HEK293T (cell line): ENCODE measurements at regions not wholly inside any gene's neighbourhood (a gene's known extent, or its start where the extent isn't known, plus 50 kb on each side); places are given as distances from the start of the nearest gene placed in this dataset.

Experiments
- CTCF ChIA-PET: fragments of 350-600 bp; formaldehyde crosslinking; extraction: SDS; loops from one replicate; lab custom pipeline; 2021; ENCODE audit warnings: antibody characterized with exemption, inconsistent platforms; lab: Yijun Ruan, JAX
- POLR2A ChIA-PET: fragments of 350-600 bp; formaldehyde crosslinking; extraction: SDS; loops from one replicate; lab custom pipeline; 2020; ENCODE audit warnings: antibody characterized with exemption, inconsistent platforms; lab: Yijun Ruan, JAX
- DNase-seq: peaks from one replicate; pipeline ENCODE4 v3.0.0; 2012; ENCODE audit warnings: mixed read lengths; ENCODE audit errors: extremely low spot score
- ARNT ChIP-seq: fragments of 450-650 bp; IDR thresholded peaks from 2 replicates; pipeline ENCODE4 v1.6.1; 2017; ENCODE audit warnings: mild to moderate bottlenecking
- BHLHE40 ChIP-seq: fragments of 450-650 bp; IDR thresholded peaks from 2 replicates; pipeline ENCODE4 v1.6.1; 2016; ENCODE audit warnings: mild to moderate bottlenecking, moderate library complexity, borderline replicate concordance
- CTBP1 ChIP-seq: fragments of 450-650 bp; IDR thresholded peaks from 2 replicates; pipeline ENCODE4 v1.6.1; 2016; ENCODE audit warnings: borderline replicate concordance
- ELF4 ChIP-seq: fragments of 450-650 bp; IDR thresholded peaks from 2 replicates; pipeline ENCODE4 v1.6.1; 2017; ENCODE audit warnings: antibody characterized with exemption
- FOXA1 ChIP-seq: fragments of 450-650 bp; IDR thresholded peaks from 2 replicates; pipeline ENCODE4 v1.6.1; 2016; ENCODE audit warnings: mild to moderate bottlenecking
- FOXK2 ChIP-seq: fragments of 450-650 bp; IDR thresholded peaks from 2 replicates; pipeline ENCODE4 v1.6.1; 2016; ENCODE audit warnings: mild to moderate bottlenecking
- FOXM1 ChIP-seq: fragments of 450-650 bp; IDR thresholded peaks from 2 replicates; pipeline ENCODE4 v1.6.1; 2017; ENCODE audit warnings: mild to moderate bottlenecking, borderline replicate concordance
- HDGF ChIP-seq: fragments of 450-650 bp; IDR thresholded peaks from 2 replicates; pipeline ENCODE4 v1.6.1; 2017; ENCODE audit warnings: antibody characterized with exemption, borderline replicate concordance
- L3MBTL2 ChIP-seq: fragments of 450-650 bp; conservative IDR thresholded peaks from 2 replicates; pipeline ENCODE4 v1.6.1; 2016; ENCODE audit warnings: mild to moderate bottlenecking
- LEF1 ChIP-seq: fragments of 450-650 bp; IDR thresholded peaks from 2 replicates; pipeline ENCODE4 v1.6.1; 2017; ENCODE audit warnings: mild to moderate bottlenecking, borderline replicate concordance
- NFRKB ChIP-seq: fragments of 450-650 bp; IDR thresholded peaks from 2 replicates; pipeline ENCODE4 v1.6.1; 2016; ENCODE audit warnings: mild to moderate bottlenecking, moderate library complexity
- SP1 ChIP-seq: fragments of 450-650 bp; IDR thresholded peaks from 2 replicates; pipeline ENCODE4 v1.6.1; 2017
- SUZ12 ChIP-seq: fragments of 450-650 bp; IDR thresholded peaks from 2 replicates; pipeline ENCODE4 v1.6.1; 2016; ENCODE audit warnings: mild to moderate bottlenecking
- TARDBP ChIP-seq: fragments of 450-650 bp; IDR thresholded peaks from 2 replicates; pipeline ENCODE4 v1.6.1; 2016
- ZNF384 ChIP-seq: fragments of 450-650 bp; IDR thresholded peaks from 2 replicates; pipeline ENCODE4 v1.6.1; 2016
- TF ChIP-seq, protein P1 (sequence below): fragments of 450-650 bp; IDR thresholded peaks from 2 replicates; pipeline ENCODE4 v1.6.1; 2016

- CTCF ChIA-PET = no interaction called here
- POLR2A ChIA-PET = no interaction called here
- DNase-seq = no peak
- TF ChIP-seq BHLHE40 (no peak), NFRKB (no peak), FOXA1 (no peak), FOXK2 (no peak), TARDBP (no peak), ARNT (no peak), L3MBTL2 (no peak), LEF1 (no peak), ZNF384 (no peak), CTBP1 (no peak), SP1 (no peak), ELF4 (no peak), HDGF (no peak), SUZ12 (no peak), FOXM1 (no peak)
- TF ChIP-seq, protein P1, sequence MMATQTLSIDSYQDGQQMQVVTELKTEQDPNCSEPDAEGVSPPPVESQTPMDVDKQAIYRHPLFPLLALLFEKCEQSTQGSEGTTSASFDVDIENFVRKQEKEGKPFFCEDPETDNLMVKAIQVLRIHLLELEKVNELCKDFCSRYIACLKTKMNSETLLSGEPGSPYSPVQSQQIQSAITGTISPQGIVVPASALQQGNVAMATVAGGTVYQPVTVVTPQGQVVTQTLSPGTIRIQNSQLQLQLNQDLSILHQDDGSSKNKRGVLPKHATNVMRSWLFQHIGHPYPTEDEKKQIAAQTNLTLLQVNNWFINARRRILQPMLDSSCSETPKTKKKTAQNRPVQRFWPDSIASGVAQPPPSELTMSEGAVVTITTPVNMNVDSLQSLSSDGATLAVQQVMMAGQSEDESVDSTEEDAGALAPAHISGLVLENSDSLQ = no peak
Observed at GRCh38 chr4:19381068-19381467, 870.6 kb upstream of the SLIT2 start.

DNA sequence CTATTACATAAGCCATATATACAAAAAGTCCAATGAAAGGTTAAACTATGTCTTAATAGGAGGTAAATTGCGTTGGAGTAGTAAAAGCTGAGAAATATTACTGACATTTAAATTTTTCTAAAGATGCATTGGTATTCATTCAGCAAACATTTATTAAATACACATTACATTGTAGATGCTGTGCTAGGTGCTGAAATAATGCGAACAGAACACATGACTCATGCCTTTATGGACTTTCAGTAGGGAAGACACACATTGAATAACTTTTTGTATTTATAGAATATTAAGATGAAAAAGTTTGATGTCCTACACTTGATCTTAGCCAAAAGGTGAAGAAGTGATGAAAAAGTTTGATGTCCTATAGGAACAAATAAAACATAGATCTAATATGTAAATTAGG lies 871.1 kb upstream of the SLIT2 start:
- TF ChIP-seq ZNF384 (no peak), BHLHE40 (no peak), SP1 (no peak), SUZ12 (no peak), ARNT (no peak), L3MBTL2 (no peak), HDGF (no peak), ELF4 (no peak), FOXK2 (no peak), TARDBP (no peak), CTBP1 (no peak), FOXA1 (no peak), LEF1 (no peak), NFRKB (no peak), FOXM1 (no peak)
- TF ChIP-seq, protein P1 = no peak
- no peak for DNase-seq
- POLR2A ChIA-PET = no interaction called here
- CTCF ChIA-PET = no interaction called here

DNA sequence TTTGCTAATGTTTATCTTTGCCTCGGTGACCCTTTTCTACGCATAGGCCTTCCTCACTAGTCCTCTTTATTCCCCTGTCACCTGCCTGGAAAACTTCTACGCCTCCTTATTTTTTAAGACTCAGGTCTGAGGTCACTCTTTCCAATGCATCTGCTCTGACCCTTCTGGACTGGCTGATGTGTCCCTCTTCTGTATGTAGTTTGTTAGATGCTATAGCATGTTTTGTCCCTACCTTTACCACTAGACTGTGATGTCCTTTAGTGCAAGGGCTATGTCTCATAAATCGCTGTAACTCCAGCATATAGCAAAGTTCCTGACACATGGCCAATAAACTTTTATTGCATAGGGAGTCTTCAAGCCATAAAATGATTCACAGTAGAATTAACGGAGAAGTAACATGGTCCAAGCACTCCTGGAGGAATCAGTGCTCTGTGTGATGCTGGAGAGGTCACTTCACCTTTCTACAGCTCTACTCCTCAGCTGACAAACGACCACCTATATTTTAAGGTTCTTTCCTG lies 872.5 kb upstream of the SLIT2 start:
- ChIA-PET POLR2A (no interaction called here), CTCF (no interaction called here)
- no peak for DNase-seq
- TF ChIP-seq, protein P1 = peak; percentile 54
- no peak for TF ChIP-seq HDGF

GRCh38 chr4:19375931-19376330 lies 875.8 kb upstream of the SLIT2 start:
- no peak for DNase-seq
- TF ChIP-seq ELF4 = no peak
- TF ChIP-seq CTBP1 = no peak
- TF ChIP-seq FOXM1 = no peak
- TF ChIP-seq FOXK2 = no peak
- no peak for TF ChIP-seq BHLHE40
- TF ChIP-seq NFRKB = no peak
- TF ChIP-seq ZNF384 = no peak
- TF ChIP-seq FOXA1 = no peak
- TF ChIP-seq L3MBTL2 = no peak
- ChIA-PET CTCF (no interaction called here), POLR2A (no interaction called here)

DNA sequence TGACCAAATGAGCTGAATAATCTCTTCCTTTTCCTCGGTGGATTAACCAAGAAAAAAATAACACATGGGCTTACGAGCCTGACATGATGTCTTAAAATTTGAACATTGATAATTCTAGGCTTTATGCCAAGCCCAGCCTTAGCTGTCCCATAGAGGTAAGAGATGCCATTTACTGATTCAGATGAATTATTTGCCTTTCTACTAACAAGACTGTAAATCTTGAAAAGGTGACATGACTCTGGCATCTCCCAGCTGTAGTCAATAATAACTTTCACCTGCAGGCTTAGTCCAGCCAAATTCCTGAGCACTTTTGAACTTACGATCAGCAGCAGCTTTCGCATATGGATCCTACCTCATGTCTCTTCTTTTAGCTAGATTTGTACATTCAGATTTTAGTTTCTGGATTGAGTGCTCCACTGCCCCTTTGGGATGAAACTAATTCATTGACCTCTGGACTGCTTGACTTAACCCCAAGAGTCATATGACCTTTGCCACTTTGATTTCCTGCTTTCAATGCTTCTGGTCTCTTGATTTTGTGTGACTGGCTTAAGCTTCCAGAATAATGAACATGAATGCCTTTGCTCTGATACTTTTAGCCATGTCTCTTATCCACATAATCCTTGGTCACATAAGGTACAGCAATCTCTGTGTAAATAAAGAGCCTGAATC lies 876.4 kb upstream of the SLIT2 start:
- TF ChIP-seq ARNT = no peak
- no peak for TF ChIP-seq FOXA1
- TF ChIP-seq ZNF384 = no peak
- TF ChIP-seq FOXM1 = no peak
- TF ChIP-seq SP1 = no peak
- TF ChIP-seq L3MBTL2 = no peak
- ChIA-PET POLR2A (no interaction called here), CTCF (no interaction called here)
- DNase-seq = no peak

GRCh38 chr4:19372390-19372789 lies 879.3 kb upstream of the SLIT2 start:
- ChIA-PET CTCF (no interaction called here), POLR2A (no interaction called here)

More at GRCh38 chr4:19372390-19372789, 879.3 kb upstream of the SLIT2 start:
- no peak for DNase-seq
- TF ChIP-seq SUZ12 (no peak), NFRKB (no peak), L3MBTL2 (no peak), FOXK2 (no peak), ARNT (no peak), ELF4 (no peak), TARDBP (no peak), FOXA1 (no peak), ZNF384 (no peak), BHLHE40 (no peak), SP1 (no peak), FOXM1 (no peak), HDGF (no peak), LEF1 (no peak), CTBP1 (no peak)
- TF ChIP-seq, protein P1 = no peak
